Adrenal gland (tissue), 5 donors: ENCODE measurements at regions not wholly inside any gene's neighbourhood (a gene's known extent, or its start where the extent isn't known, plus 50 kb on each side); places are given as distances from the start of the nearest gene placed in this dataset.

Experiments used
- CTCF ChIP-seq, 6 experiments: fragments of 450-650 bp in 4 of 6; fragments of 200-600 bp in 2 of 6; sonication (generic) in 1 of 6; IDR thresholded peaks; 1 replicate in 5 of 6; 2 replicates in 1 of 6; pipeline versions ENCODE4 v1.5.1 to v1.8.0; 2016 to 2021; ENCODE audit warnings: antibody characterized with exemption in 6 of 6, mild to moderate bottlenecking in 2 of 6, moderate library complexity in 1 of 6
- POLR2A ChIP-seq, 2 donors: fragments of 450-650 bp; IDR thresholded peaks; one replicate each; pipeline ENCODE4 v1.6.1; 2017; ENCODE audit warnings: antibody characterized with exemption in 2 of 2, mild to moderate bottlenecking in 2 of 2, moderate library complexity in 1 of 2
- donor health status: DM: no; HTN: no; CAD: no.

GRCh38 chr6:119728220-119728750, 378.7 kb upstream of the MAN1A1 start:
- no peak for TF ChIP-seq CTCF (IDR thresholded peaks at IDR 0.05)
- no peak for TF ChIP-seq POLR2A (IDR thresholded peaks at IDR 0.05)
